ENCODE measurements at regions not wholly inside any gene's neighbourhood (a gene's known extent, or its start where the extent isn't known, plus 50 kb on each side); places are given as distances from the start of the nearest gene placed in this dataset.

- H3K27ac Mint-ChIP-seq: no peak overlapping the region
- no peaks in the 10 kb centered on the region for H3K9me3 Mint-ChIP-seq
- H3K27me3 Mint-ChIP-seq: peaks cover 34% of the 10 kb centered on the region
- H3K4me1 Mint-ChIP-seq: peaks cover 6% of the 10 kb centered on the region
- CTCF ChIA-PET: no interaction called here
- H3K36me3 Mint-ChIP-seq: no peaks in the 10 kb centered on the region
- no peak overlapping the region for H3K4me3 Mint-ChIP-seq
- DNase-seq: no peak
These were observed 347.2 kb upstream of the ARGLU1 start for GRCh38 chr13:106915146-106915545.

DNA sequence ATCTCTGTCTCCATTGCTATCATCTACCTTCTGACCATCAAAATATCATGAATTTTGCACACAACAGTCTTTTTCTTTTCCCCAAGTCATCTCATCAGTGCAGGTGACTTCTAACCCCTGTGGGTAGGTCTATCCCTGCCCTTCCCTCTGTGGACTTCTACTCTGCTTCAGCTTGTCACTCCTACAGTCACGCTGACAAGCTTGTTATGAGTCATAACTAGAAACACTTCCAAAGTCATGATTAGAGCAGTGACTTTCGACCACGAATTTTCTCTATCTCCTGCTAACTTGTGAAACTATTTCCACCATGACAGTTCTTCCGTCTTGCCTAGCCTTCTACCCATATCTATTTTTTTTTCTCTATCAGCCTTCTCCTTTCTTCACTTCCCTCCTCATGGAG lies 343.7 kb upstream of the ARGLU1 start:
- no peaks in the 10 kb centered on the region for H3K36me3 Mint-ChIP-seq
- CTCF ChIA-PET: no interaction called here
- no peaks in the 10 kb centered on the region for H3K4me1 Mint-ChIP-seq
- no peak overlapping the region for H3K27ac Mint-ChIP-seq
- no peak for DNase-seq
- H3K27me3 Mint-ChIP-seq: peaks cover 11% of the 10 kb centered on the region
- no peaks in the 10 kb centered on the region for H3K9me3 Mint-ChIP-seq
- no peak overlapping the region for H3K4me3 Mint-ChIP-seq

GRCh38 chr13:106911020-106911419 lies 343.1 kb upstream of the ARGLU1 start:
- CTCF ChIA-PET: no interaction called here
- no peaks in the 10 kb centered on the region for H3K4me1 Mint-ChIP-seq
- no peak for DNase-seq
- H3K4me3 Mint-ChIP-seq: no peak overlapping the region
- H3K9me3 Mint-ChIP-seq: no peaks in the 10 kb centered on the region
- H3K27ac Mint-ChIP-seq: no peak overlapping the region
- H3K27me3 Mint-ChIP-seq: peaks cover 5% of the 10 kb centered on the region
- H3K36me3 Mint-ChIP-seq: no peaks in the 10 kb centered on the region

DNA sequence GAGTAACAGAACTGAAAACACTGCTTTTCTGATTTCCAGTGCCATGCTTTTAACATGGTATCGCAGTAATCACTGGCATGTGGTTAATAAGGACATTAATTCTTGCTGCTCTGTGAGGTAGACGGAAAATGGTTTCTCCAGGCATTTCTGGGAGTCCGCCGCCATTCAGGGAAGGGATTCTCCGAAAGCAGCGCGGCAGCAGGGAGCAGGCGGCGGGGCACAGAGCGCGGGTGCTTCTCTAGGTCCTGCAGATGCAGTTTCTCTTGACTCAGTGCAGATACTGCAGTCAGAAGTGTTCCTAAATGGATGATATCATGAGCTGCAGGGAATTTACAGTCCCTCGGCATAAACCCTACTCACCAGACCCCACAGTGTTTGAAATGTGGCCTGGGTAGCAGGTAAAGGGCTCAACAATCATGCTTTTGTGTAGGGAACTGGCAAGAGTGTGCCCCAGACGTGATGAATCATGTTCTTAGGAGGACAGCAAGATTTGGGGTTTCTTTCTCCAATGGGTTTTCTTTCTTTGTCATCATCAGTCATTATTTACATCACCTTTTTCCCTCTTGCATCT lies 338.6 kb upstream of the ARGLU1 start:
- CTCF ChIA-PET: no interaction called here
- Mint-ChIP-seq H3K27me3 (no peaks in the 10 kb centered on the region), H3K4me1 (no peaks in the 10 kb centered on the region), H3K9me3 (no peaks in the 10 kb centered on the region), H3K36me3 (no peaks in the 10 kb centered on the region), H3K27ac (no peak overlapping the region), H3K4me3 (no peak overlapping the region)
- DNase-seq: no peak

DNA sequence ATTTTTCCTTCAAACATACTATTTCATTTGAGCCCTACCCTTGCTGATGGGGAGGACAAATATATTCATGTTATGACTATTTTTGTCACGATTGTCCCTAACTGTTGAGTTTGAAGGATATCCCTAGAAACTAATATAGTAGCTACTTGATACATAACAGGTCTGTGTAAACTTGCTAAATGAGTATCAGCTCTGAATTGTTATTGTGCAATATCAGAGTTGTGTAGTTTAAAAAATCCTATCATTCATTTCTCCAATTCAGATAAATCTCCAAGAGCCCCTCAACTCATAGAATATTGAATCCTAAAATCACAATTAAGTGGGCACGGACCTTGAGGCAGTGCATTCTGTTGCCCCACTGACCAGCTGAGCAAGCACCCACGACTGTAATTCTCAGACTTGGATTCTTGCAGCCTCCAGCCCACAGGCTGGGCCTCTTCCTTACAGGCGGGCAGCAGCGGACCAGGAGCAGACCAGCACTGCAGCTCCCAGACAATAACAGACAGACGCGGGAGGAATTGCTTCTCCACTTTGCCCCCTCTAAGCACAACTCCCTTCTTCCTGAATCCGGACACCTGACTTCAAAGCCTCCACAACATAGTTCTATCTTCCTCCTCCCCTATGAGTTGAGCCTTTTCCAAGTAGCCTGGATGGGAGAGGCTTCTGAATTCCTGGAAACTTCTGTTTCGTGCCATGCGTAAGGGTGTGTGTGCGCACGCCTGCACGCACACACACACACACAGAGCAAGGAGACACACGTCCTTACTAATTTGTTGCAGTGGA lies 337.6 kb upstream of the ARGLU1 start:
- CTCF ChIA-PET: no interaction called here

GRCh38 chr13:106899442-106899841 lies 331.5 kb upstream of the ARGLU1 start:
- H3K4me3 Mint-ChIP-seq: no peak overlapping the region
- CTCF ChIA-PET: no interaction called here

More for the DNA sequence above, 337.6 kb upstream of the ARGLU1 start:
- no peaks in the 10 kb centered on the region for H3K4me1 Mint-ChIP-seq
- no peak overlapping the region for H3K27ac Mint-ChIP-seq
- H3K36me3 Mint-ChIP-seq: no peaks in the 10 kb centered on the region
- no peaks in the 10 kb centered on the region for H3K27me3 Mint-ChIP-seq
- no peaks in the 10 kb centered on the region for H3K9me3 Mint-ChIP-seq
- no peak for DNase-seq
- H3K4me3 Mint-ChIP-seq: no peak overlapping the region

GRCh38 chr13:106898231-106898630 lies 330.3 kb upstream of the ARGLU1 start:
- no peak overlapping the region for H3K4me3 Mint-ChIP-seq
- H3K4me1 Mint-ChIP-seq: no peaks in the 10 kb centered on the region
- CTCF ChIA-PET: no interaction called here
- no peaks in the 10 kb centered on the region for H3K36me3 Mint-ChIP-seq
- no peak for DNase-seq
- no peaks in the 10 kb centered on the region for H3K9me3 Mint-ChIP-seq
- no peak overlapping the region for H3K27ac Mint-ChIP-seq
- peaks cover 4% of the 10 kb centered on the region for H3K27me3 Mint-ChIP-seq

More at GRCh38 chr13:106899442-106899841, 331.5 kb upstream of the ARGLU1 start:
- Mint-ChIP-seq H3K27ac (no peak overlapping the region), H3K4me1 (no peaks in the 10 kb centered on the region), H3K27me3 (peaks cover 4% of the 10 kb centered on the region), H3K9me3 (no peaks in the 10 kb centered on the region), H3K36me3 (no peaks in the 10 kb centered on the region)
- no peak for DNase-seq

DNA sequence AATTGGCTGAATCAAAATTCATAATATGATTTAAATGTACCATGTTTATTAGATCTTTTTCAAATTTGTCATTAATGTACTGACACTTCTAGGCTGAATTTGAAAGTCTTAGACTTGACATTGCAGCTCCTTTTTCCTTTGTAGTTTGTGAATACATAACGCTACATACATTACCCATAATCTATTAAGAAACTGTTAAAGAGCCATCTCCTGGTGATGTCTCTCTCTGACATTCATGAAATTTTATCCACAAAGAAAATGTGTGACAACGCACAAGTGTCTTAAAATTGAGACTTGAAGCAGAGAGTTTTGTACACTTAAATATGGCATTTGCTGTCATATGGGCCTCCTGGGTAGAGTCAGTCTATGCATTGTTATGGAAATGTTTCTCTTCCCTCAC lies 320.2 kb upstream of the ARGLU1 start:
- H3K27ac Mint-ChIP-seq: no peak overlapping the region
- no peak for DNase-seq
- H3K27me3 Mint-ChIP-seq: no peaks in the 10 kb centered on the region
- CTCF ChIA-PET: no interaction called here
- no peak overlapping the region for H3K4me3 Mint-ChIP-seq
- H3K4me1 Mint-ChIP-seq: no peaks in the 10 kb centered on the region
- H3K9me3 Mint-ChIP-seq: peaks cover 6% of the 10 kb centered on the region
- no peaks in the 10 kb centered on the region for H3K36me3 Mint-ChIP-seq

DNA sequence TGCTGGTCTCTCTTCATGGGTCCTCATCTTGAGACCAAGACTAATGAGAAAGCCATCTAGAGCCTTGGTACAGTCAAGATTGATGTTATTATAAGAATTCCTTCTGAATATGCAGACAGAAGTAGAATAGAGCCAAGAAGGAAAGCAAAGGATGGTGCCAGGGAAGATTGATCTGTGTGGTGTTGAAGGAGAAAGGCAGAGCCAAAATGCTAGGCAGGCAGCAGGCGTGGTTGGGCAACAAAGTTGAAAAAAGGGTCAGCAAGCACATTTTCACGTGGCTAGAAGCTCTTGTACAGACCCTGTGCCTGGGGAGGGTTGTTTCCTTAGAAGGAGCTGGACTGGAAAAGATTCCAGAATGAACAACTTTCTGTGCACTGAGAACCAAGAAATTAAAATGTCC lies 319.7 kb upstream of the ARGLU1 start:
- DNase-seq: no peak
- Mint-ChIP-seq H3K27ac (no peak overlapping the region), H3K27me3 (no peaks in the 10 kb centered on the region), H3K4me1 (no peaks in the 10 kb centered on the region), H3K4me3 (no peak overlapping the region), H3K9me3 (peaks cover 6% of the 10 kb centered on the region), H3K36me3 (no peaks in the 10 kb centered on the region)
- CTCF ChIA-PET: no interaction called here

DNA sequence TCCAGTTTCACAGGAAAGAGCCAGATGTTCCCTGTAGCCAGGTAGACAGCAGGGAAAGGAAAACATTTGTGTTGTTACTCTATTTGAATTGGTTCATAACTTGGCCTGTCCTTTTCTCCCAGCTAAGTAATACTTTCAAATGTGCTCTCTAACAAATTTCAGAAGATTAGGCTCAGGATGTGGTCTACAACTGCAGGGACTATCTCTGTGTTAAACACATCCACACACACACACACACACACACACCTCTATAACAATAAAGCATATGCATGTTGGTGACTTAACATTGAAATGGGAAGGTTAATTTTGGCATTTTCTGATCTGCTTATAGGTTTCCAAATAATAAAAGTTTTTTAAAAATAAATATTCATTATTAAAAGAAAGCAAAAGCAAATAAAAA lies 316.0 kb upstream of the ARGLU1 start:
- no peak overlapping the region for H3K27ac Mint-ChIP-seq
- CTCF ChIA-PET: no interaction called here
- no peak overlapping the region for H3K4me3 Mint-ChIP-seq
- H3K4me1 Mint-ChIP-seq: no peaks in the 10 kb centered on the region
- H3K36me3 Mint-ChIP-seq: no peaks in the 10 kb centered on the region
- DNase-seq: no peak
- H3K27me3 Mint-ChIP-seq: no peaks in the 10 kb centered on the region
- peaks cover 6% of the 10 kb centered on the region for H3K9me3 Mint-ChIP-seq

- Mint-ChIP-seq H3K27me3 (no peaks in the 10 kb centered on the region), H3K4me1 (no peaks in the 10 kb centered on the region)
- CTCF ChIA-PET: no interaction called here
These were observed 314.3 kb upstream of the ARGLU1 start for GRCh38 chr13:106882246-106882645.

GRCh38 chr13:106879806-106880205 lies 311.9 kb upstream of the ARGLU1 start:
- CTCF ChIA-PET: no interaction called here
- no peak for DNase-seq
- Mint-ChIP-seq H3K27me3 (no peaks in the 10 kb centered on the region), H3K9me3 (peaks cover 1% of the 10 kb centered on the region), H3K27ac (no peak overlapping the region), H3K4me1 (no peaks in the 10 kb centered on the region), H3K4me3 (no peak overlapping the region), H3K36me3 (no peaks in the 10 kb centered on the region)

More at GRCh38 chr13:106882246-106882645, 314.3 kb upstream of the ARGLU1 start:
- H3K36me3 Mint-ChIP-seq: no peaks in the 10 kb centered on the region
- no peak overlapping the region for H3K27ac Mint-ChIP-seq
- H3K9me3 Mint-ChIP-seq: peaks cover 7% of the 10 kb centered on the region
- no peak for DNase-seq
- H3K4me3 Mint-ChIP-seq: no peak overlapping the region

DNA sequence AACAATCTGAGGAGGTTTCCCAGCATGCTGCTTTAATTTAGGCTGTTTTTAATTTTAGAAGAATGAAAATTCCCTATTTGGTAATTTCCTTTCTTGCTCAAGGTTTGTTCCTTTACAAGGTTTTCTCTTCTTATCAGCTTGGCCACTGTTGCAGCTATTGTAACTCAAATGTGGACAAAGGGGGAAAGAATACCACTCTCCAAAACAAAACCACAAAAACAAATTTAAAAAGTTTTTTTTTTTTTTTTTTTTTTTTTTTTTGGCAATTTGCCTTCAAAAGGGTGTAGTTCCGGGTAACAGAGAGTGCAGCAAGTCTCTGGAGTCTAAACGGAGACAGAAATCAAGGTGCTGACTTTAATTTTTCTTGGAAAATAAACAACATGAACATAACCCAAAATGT lies 306.4 kb upstream of the ARGLU1 start:
- Mint-ChIP-seq H3K4me3 (no peak overlapping the region), H3K9me3 (peaks cover 1% of the 10 kb centered on the region), H3K4me1 (no peaks in the 10 kb centered on the region), H3K27ac (no peak overlapping the region), H3K36me3 (no peaks in the 10 kb centered on the region), H3K27me3 (no peaks in the 10 kb centered on the region)
- DNase-seq: no peak
- CTCF ChIA-PET: no interaction called here

GRCh38 chr13:106873810-106874209 lies 305.9 kb upstream of the ARGLU1 start:
- peaks cover 1% of the 10 kb centered on the region for H3K9me3 Mint-ChIP-seq
- no peaks in the 10 kb centered on the region for H3K36me3 Mint-ChIP-seq
- H3K27me3 Mint-ChIP-seq: no peaks in the 10 kb centered on the region
- CTCF ChIA-PET: no interaction called here
- no peak overlapping the region for H3K4me3 Mint-ChIP-seq
- DNase-seq: no peak
- H3K4me1 Mint-ChIP-seq: no peaks in the 10 kb centered on the region
- H3K27ac Mint-ChIP-seq: no peak overlapping the region

- H3K4me3 Mint-ChIP-seq: no peak overlapping the region
These were observed 299.3 kb upstream of the ARGLU1 start for GRCh38 chr13:106867249-106867648.

More at GRCh38 chr13:106867249-106867648, 299.3 kb upstream of the ARGLU1 start:
- H3K27me3 Mint-ChIP-seq: no peaks in the 10 kb centered on the region
- no peak for DNase-seq
- H3K4me1 Mint-ChIP-seq: no peaks in the 10 kb centered on the region
- H3K36me3 Mint-ChIP-seq: no peaks in the 10 kb centered on the region
- no peaks in the 10 kb centered on the region for H3K9me3 Mint-ChIP-seq
- no peak overlapping the region for H3K27ac Mint-ChIP-seq
- CTCF ChIA-PET: no interaction called here
